Astrocyte (in vitro differentiated cells and primary cell): ENCODE measurements at regions not wholly inside any gene's neighbourhood (a gene's known extent, or its start where the extent isn't known, plus 50 kb on each side); places are given as distances from the start of the nearest gene placed in this dataset.

Experiments
- DNase-seq: peaks from one replicate; pipeline ENCODE4 v3.0.0-alpha.2; 2010; ENCODE audit warnings: low read depth
- FAIRE-seq: peaks from 2 replicates; lab custom pipeline; 2011; peaks lifted over from hg19 to GRCh38; lab: Jason Lieb, UNC
- H2AFZ ChIP-seq: 2 replicates; pipeline ENCODE4 v1.6.0; 2012; ENCODE audit warnings: low read depth, low read length, inconsistent platforms
- H3K27ac ChIP-seq: 2 replicates; pipeline ENCODE4 v1.5.1; 2011; ENCODE audit warnings: low read depth, low read length, inconsistent platforms
- H3K27me3 ChIP-seq: 2 replicates; pipeline ENCODE4 v1.6.0; 2011; ENCODE audit warnings: low read length, inconsistent platforms; ENCODE audit not compliant: insufficient read depth
- H3K36me3 ChIP-seq: 2 replicates; pipeline ENCODE4 v1.5.1; 2011; ENCODE audit warnings: low read length, inconsistent platforms; ENCODE audit not compliant: insufficient read depth
- H3K4me1 ChIP-seq: 2 replicates; pipeline ENCODE4 v1.5.1; 2011; ENCODE audit warnings: low read length, inconsistent platforms; ENCODE audit not compliant: insufficient read depth
- H3K4me2 ChIP-seq: 2 replicates; pipeline ENCODE4 v1.6.0; 2012; ENCODE audit warnings: low read length, inconsistent platforms
- H3K4me3 ChIP-seq: 2 replicates; pipeline ENCODE4 v1.5.1; 2011; ENCODE audit warnings: low read depth, mild to moderate bottlenecking, low read length, inconsistent platforms; ENCODE audit not compliant: insufficient read depth
- H3K79me2 ChIP-seq: 2 replicates; pipeline ENCODE4 v1.6.0; 2012; ENCODE audit warnings: mild to moderate bottlenecking, low read length, inconsistent platforms; ENCODE audit not compliant: insufficient read depth
- H3K9ac ChIP-seq: 2 replicates; pipeline ENCODE4 v1.6.0; 2012; ENCODE audit warnings: mild to moderate bottlenecking, low read length, inconsistent platforms
- H3K9me3 ChIP-seq: 2 replicates; pipeline ENCODE4 v1.5.1; 2012; ENCODE audit warnings: low read depth, mild to moderate bottlenecking, low read length, inconsistent platforms; ENCODE audit not compliant: insufficient read depth
- H4K20me1 ChIP-seq: 2 replicates; pipeline ENCODE4 v1.6.0; 2012; ENCODE audit warnings: low read length, inconsistent platforms; ENCODE audit not compliant: insufficient read depth
- H3K27ac Mint-ChIP-seq: one replicate; pipeline ENCODE4 v1.8.0; 2021; ENCODE audit warnings: mild to moderate bottlenecking, mixed read lengths; ENCODE audit not compliant: unreplicated experiment
- H3K27me3 Mint-ChIP-seq: one replicate; pipeline ENCODE4 v1.8.0; 2021; ENCODE audit warnings: low read depth, mixed read lengths; ENCODE audit not compliant: unreplicated experiment
- H3K36me3 Mint-ChIP-seq: one replicate; pipeline ENCODE4 v1.8.0; 2021; ENCODE audit warnings: low read depth, mixed read lengths; ENCODE audit not compliant: unreplicated experiment
- H3K4me1 Mint-ChIP-seq: one replicate; pipeline ENCODE4 v1.8.0; 2021; ENCODE audit warnings: low read depth, mixed read lengths; ENCODE audit not compliant: unreplicated experiment
- H3K4me3 Mint-ChIP-seq: one replicate; pipeline ENCODE4 v1.8.0; 2021; ENCODE audit warnings: mild to moderate bottlenecking, moderate library complexity, mixed read lengths; ENCODE audit not compliant: unreplicated experiment
- H3K9me3 Mint-ChIP-seq: one replicate; pipeline ENCODE4 v1.8.0; 2021; ENCODE audit warnings: mild to moderate bottlenecking, mixed read lengths; ENCODE audit not compliant: unreplicated experiment
- CTCF ChIP-seq: IDR thresholded peaks from 2 replicates; pipeline ENCODE4 v1.5.1; 2011; ENCODE audit warnings: low read depth, mild to moderate bottlenecking, inconsistent platforms, low read length, moderate library complexity; ENCODE audit not compliant: insufficient read depth
- EZH2 ChIP-seq: IDR thresholded peaks from 2 replicates; pipeline ENCODE4 v1.6.1; 2012; ENCODE audit warnings: mild to moderate bottlenecking, low read length, inconsistent platforms; ENCODE audit not compliant: insufficient read depth

DNA sequence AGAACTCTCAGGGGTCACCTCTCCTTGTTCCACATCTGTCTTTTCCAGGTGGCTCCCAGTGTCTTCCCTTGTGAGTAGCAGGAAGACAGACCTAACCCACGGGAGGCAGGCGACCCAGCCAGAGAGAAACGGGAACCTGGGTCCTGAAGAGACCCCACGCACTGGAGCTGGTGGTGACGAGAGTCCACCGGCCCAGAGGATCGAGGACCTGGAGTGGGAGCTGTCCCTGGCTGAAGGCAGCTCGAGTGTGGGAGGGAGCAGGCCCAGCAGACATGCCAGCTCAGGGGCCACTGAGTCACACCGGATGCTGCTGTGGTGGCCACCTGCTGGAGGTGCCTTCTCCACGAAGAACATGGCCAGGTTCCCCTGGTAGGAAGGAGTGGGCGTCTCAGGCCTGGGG is 66.5 kb upstream of the ATP12A start:
- Histone ChIP-seq H3K9ac (no peak overlapping the region), H3K36me3 (no peaks in the 10 kb centered on the region), H3K4me2 (no peak overlapping the region), H3K27me3 (peaks cover 4% of the 10 kb centered on the region), H2AFZ (no peak overlapping the region), H3K9me3 (no peaks in the 10 kb centered on the region), H3K27ac (no peak overlapping the region), H3K4me1 (no peaks in the 10 kb centered on the region), H4K20me1 (no peaks in the 10 kb centered on the region), H3K79me2 (no peaks in the 10 kb centered on the region), H3K4me3 (no peak overlapping the region)
- DNase-seq (no peak), FAIRE-seq (no peak)
- Mint-ChIP-seq H3K4me3 (no peak overlapping the region), H3K4me1 (peaks cover 4% of the 10 kb centered on the region), H3K27ac (no peak overlapping the region), H3K27me3 (peaks cover 26% of the 10 kb centered on the region), H3K9me3 (peaks cover 4% of the 10 kb centered on the region), H3K36me3 (no peaks in the 10 kb centered on the region)
- no peak for TF ChIP-seq CTCF
- TF ChIP-seq EZH2, result no peak

DNA sequence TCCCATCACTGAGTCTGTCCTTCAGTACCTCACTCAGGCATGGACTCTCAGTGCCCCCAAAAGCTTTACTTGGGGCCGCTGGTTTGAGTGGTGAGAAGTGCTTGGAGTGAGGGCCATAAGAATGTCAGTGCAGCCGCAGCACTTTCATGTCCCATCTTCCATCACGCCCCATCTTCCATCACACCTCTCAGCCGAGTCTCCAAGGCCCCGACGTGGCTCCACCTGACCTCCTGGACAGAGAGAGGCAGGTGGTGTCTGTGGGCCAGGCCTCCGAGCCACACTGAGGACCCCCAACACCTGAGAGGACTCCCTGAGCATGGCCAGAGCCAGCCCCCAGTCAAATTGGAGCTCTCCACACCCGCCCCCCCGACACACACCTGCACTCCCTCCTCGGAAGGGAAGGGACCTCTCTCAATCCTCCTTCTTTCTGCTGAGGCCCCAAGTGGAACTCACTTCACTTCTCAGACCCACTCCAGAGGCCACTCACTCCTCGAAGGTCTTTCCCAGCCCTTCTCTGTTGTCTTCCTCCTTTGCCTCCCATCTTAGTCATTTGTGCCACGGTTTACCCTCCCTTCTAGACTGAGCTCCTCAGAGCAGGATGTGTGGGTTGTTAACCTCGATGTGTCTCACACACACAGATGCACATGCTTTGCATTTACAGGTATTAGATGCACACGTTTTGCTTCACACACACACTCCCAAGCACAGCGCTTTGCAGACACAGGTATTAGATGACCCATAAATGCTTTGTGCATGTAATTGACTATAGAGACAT is 65.7 kb upstream of the ATP12A start:
- no peak for TF ChIP-seq CTCF
- no peak for TF ChIP-seq EZH2

DNA sequence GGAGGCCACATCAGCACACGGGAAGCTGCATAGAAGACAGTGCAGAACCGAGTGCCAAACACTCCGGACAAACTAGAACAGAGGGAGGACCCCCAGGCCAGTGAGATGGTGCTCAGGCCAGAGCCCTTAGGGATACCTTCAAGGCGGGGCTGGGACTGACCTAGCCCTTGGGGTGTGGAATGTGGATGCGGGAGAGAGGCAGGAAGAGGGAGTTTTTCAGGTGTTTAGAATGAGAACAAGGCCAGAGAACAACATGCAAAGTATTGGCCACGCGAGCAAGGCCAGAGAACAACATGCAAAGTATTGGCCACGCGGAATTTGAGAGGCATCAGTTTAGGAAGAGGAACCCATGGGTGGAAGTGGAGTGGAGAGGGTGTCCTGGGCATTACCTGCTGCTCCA is 65.1 kb upstream of the ATP12A start:
- FAIRE-seq (no peak), DNase-seq (no peak)
- peaks cover 4% of the 10 kb centered on the region for H3K27me3 ChIP-seq
- TF ChIP-seq EZH2, result no peak
- TF ChIP-seq CTCF, result no peak
- no peak overlapping the region for H3K9ac ChIP-seq
- Mint-ChIP-seq H3K27ac (no peak overlapping the region), H3K36me3 (no peaks in the 10 kb centered on the region), H3K4me3 (no peak overlapping the region), H3K4me1 (peaks cover 4% of the 10 kb centered on the region), H3K27me3 (peaks cover 24% of the 10 kb centered on the region), H3K9me3 (peaks cover 4% of the 10 kb centered on the region)
- H3K79me2 ChIP-seq, result no peaks in the 10 kb centered on the region
- no peaks in the 10 kb centered on the region for H4K20me1 ChIP-seq
- no peaks in the 10 kb centered on the region for H3K9me3 ChIP-seq
- H3K4me1 ChIP-seq, result no peaks in the 10 kb centered on the region
- H3K4me2 ChIP-seq, result no peak overlapping the region
- H3K4me3 ChIP-seq, result no peak overlapping the region
- H2AFZ ChIP-seq, result no peak overlapping the region
- no peaks in the 10 kb centered on the region for H3K36me3 ChIP-seq
- no peak overlapping the region for H3K27ac ChIP-seq

More for the DNA sequence above, 65.7 kb upstream of the ATP12A start:
- H3K9me3 Mint-ChIP-seq, result peaks cover 4% of the 10 kb centered on the region
- Histone ChIP-seq H4K20me1 (no peaks in the 10 kb centered on the region), H3K4me1 (no peaks in the 10 kb centered on the region), H3K4me2 (no peak overlapping the region), H2AFZ (no peak overlapping the region), H3K9me3 (no peaks in the 10 kb centered on the region), H3K79me2 (no peaks in the 10 kb centered on the region), H3K27ac (no peak overlapping the region), H3K27me3 (peaks cover 4% of the 10 kb centered on the region), H3K36me3 (no peaks in the 10 kb centered on the region), H3K4me3 (no peak overlapping the region), H3K9ac (no peak overlapping the region)
- DNase-seq (no peak), FAIRE-seq (no peak)
- peaks cover 4% of the 10 kb centered on the region for H3K4me1 Mint-ChIP-seq
- H3K36me3 Mint-ChIP-seq, result no peaks in the 10 kb centered on the region
- H3K27ac Mint-ChIP-seq, result no peak overlapping the region
- peaks cover 26% of the 10 kb centered on the region for H3K27me3 Mint-ChIP-seq
- H3K4me3 Mint-ChIP-seq, result no peak overlapping the region
